ENCODE measurements at regions not wholly inside any gene's neighbourhood (a gene's known extent, or its start where the extent isn't known, plus 50 kb on each side); places are given as distances from the start of the nearest gene placed in this dataset.

DNA sequence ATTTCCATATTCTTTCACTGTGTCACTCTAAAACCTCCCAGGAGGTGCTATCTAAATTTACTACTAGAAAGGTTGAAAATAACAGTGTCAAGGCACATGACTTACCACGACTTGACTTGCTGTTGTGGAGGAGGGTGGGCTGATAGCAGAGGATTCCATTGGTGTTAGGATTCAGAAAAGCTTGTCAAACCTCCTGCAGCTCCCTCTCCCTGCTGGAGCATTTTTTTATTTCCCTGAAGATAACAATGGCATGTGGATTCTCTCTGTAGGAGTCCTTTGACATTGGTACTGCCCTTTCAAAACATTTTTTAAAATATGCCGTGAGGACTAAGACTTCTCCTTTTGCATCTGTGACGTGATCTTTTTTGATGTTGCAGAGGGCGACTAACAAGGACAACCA is 696.9 kb upstream of the GYPC start:
- Histone ChIP-seq H3K27me3 (no peaks in the 10 kb centered on the region), H3K4me3 (no peak overlapping the region), H3K4me1 (no peaks in the 10 kb centered on the region), H3K9me3 (peaks cover 0 to 5% (median 0%) of the 10 kb centered on the region in 3 donors), H3K27ac (no peak overlapping the region), H3K36me3 (no peaks in the 10 kb centered on the region)
- TF ChIP-seq POLR2AphosphoS5 (IDR thresholded peaks at IDR 0.05): no peak
- no peak for TF ChIP-seq EP300 (IDR thresholded peaks at IDR 0.05)
- no peak for TF ChIP-seq CTCF (IDR thresholded peaks at IDR 0.05)
- no peak for TF ChIP-seq POLR2A (IDR thresholded peaks at IDR 0.05)
- ATAC-seq: no peak
- WGBS, 2 donors (ENCODE audit: low coverage in 1 of 2): 40 to 69% methylated on average over 2 to 4 of the region's 4 CpGs

DNA sequence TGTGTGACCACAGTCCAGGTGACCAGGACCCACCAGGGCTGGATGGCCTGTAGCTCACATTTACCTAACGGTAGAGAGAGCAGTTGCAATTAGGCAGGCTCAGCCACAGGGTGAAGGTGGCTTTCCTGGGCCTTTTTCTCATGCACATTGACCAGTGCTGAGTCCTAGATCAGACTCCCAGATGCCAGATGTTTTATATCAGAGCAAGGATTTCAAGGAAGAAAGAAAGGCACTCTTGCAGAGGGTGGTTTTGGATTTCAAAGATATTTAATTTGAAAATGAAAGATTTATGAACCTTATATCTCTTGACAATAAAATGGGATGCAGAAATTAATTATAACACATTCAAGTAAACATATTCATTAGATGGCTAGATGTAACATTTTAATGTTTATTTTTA is 694.2 kb upstream of the GYPC start:
- Histone ChIP-seq H3K9me3 (no peaks in the 10 kb centered on the region), H3K27me3 (no peaks in the 10 kb centered on the region), H3K36me3 (no peaks in the 10 kb centered on the region), H3K4me1 (no peaks in the 10 kb centered on the region), H3K4me3 (no peak overlapping the region), H3K27ac (no peak overlapping the region)
- WGBS, 2 donors (ENCODE audit: low coverage in 1 of 2): 67% methylated on average over 1 of the region's 1 CpG; no CpG with 5 or more reads in 1 of the 2 donors
- TF ChIP-seq POLR2A (IDR thresholded peaks at IDR 0.05) (no peak), CTCF (IDR thresholded peaks at IDR 0.05) (no peak), POLR2AphosphoS5 (IDR thresholded peaks at IDR 0.05) (no peak), EP300 (IDR thresholded peaks at IDR 0.05) (no peak)
- no peak for ATAC-seq

- no peaks in the 10 kb centered on the region for H3K27me3 ChIP-seq
- no peak for ATAC-seq
- H3K9me3 ChIP-seq: no peaks in the 10 kb centered on the region
- H3K36me3 ChIP-seq: no peaks in the 10 kb centered on the region
- H3K4me3 ChIP-seq: no peak overlapping the region
- no peak overlapping the region for H3K27ac ChIP-seq
- TF ChIP-seq POLR2A (IDR thresholded peaks at IDR 0.05): no peak
- TF ChIP-seq CTCF (IDR thresholded peaks at IDR 0.05): no peak
- TF ChIP-seq POLR2AphosphoS5 (IDR thresholded peaks at IDR 0.05): no peak
- TF ChIP-seq EP300 (IDR thresholded peaks at IDR 0.05): no peak
- WGBS, 2 donors (ENCODE audit: low coverage in 1 of 2): 31 to 43% methylated on average over 2 of the region's 2 CpGs
- no peaks in the 10 kb centered on the region for H3K4me1 ChIP-seq
These were observed 676.1 kb upstream of the GYPC start for GRCh38 chr2:125979886-125980285.

GRCh38 chr2:125983364-125983763 is 672.6 kb upstream of the GYPC start:
- no peaks in the 10 kb centered on the region for H3K36me3 ChIP-seq
- H3K4me1 ChIP-seq: no peaks in the 10 kb centered on the region
- no peak for ATAC-seq
- no peak overlapping the region for H3K27ac ChIP-seq
- no peaks in the 10 kb centered on the region for H3K27me3 ChIP-seq
- WGBS, 2 donors (ENCODE audit: low coverage in 1 of 2): 40 to 43% methylated on average over 4 to 5 of the region's 5 CpGs
- no peak for TF ChIP-seq POLR2AphosphoS5 (IDR thresholded peaks at IDR 0.05)
- no peaks in the 10 kb centered on the region for H3K9me3 ChIP-seq
- H3K4me3 ChIP-seq: no peak overlapping the region

DNA sequence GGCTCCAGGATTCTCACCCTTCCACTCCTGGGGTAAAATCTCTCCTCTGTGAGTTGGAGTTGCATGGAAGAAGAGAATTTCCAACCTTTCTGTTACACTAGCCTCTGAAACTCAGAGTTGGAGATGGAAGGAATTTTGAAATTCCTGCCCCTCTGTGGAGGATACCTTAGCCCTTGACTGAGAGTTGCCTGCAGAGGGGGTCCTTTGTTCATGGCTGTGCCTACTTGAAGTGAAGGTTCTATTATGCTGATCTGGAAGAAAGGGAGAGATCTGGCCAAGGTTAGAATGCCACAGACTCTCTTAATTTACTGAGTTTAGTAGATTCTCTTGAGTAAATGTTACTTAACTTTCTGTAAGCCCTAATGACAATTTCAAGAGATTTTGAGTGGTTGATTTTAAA is 626.6 kb upstream of the GYPC start:
- TF ChIP-seq EP300 (IDR thresholded peaks at IDR 0.05) (no peak), POLR2AphosphoS5 (IDR thresholded peaks at IDR 0.05) (no peak), POLR2A (IDR thresholded peaks at IDR 0.05) (no peak), CTCF (IDR thresholded peaks at IDR 0.05) (no peak)
- H3K9me3 ChIP-seq: peaks cover 0 to 7% (median 0%) of the 10 kb centered on the region in 3 donors
- no peaks in the 10 kb centered on the region for H3K27me3 ChIP-seq
- H3K36me3 ChIP-seq: no peaks in the 10 kb centered on the region
- no peak for ATAC-seq
- no peak overlapping the region for H3K4me3 ChIP-seq
- no peaks in the 10 kb centered on the region for H3K4me1 ChIP-seq
- no peak overlapping the region for H3K27ac ChIP-seq

- 44 to 80% methylated on average over 2 of the region's 2 CpGs for WGBS, 2 donors (ENCODE audit: low coverage in 1 of 2)
- Histone ChIP-seq H3K27me3 (no peaks in the 10 kb centered on the region), H3K4me1 (no peaks in the 10 kb centered on the region), H3K36me3 (no peaks in the 10 kb centered on the region), H3K4me3 (no peak overlapping the region), H3K9me3 (no peaks in the 10 kb centered on the region), H3K27ac (no peak overlapping the region)
- ATAC-seq: no peak
- TF ChIP-seq POLR2AphosphoS5 (IDR thresholded peaks at IDR 0.05): no peak
- no peak for TF ChIP-seq CTCF (IDR thresholded peaks at IDR 0.05)
- TF ChIP-seq EP300 (IDR thresholded peaks at IDR 0.05): no peak
- TF ChIP-seq POLR2A (IDR thresholded peaks at IDR 0.05): no peak
These were observed 617.1 kb upstream of the GYPC start for GRCh38 chr2:126038861-126039260.
